GM20431 (cell line): ENCODE measurements at regions not wholly inside any gene's neighbourhood (a gene's known extent, or its start where the extent isn't known, plus 50 kb on each side); places are given as distances from the start of the nearest gene placed in this dataset.

ENCODE experiments used
- in situ Hi-C: fragments of 300-500 bp; cut with MseI, MboI; formaldehyde crosslinking; loops from one replicate; pipeline ENCODE4 v1.15.0; 2020; ENCODE audit warnings: low sequenced_read_pairs; ENCODE audit not compliant: unreplicated experiment

- in situ Hi-C loops: no loop called here
Observed at GRCh38 chr14:87461704-87462103, 531.3 kb downstream of the GALC start.

GRCh38 chr14:87457720-87458119, 535.3 kb downstream of the GALC start:
- in situ Hi-C loops: no loop called here

- in situ Hi-C loops: no loop called here
Observed at GRCh38 chr14:87450193-87450592, 542.8 kb downstream of the GALC start.

- in situ Hi-C loops: no loop called here
Observed at GRCh38 chr14:87449016-87449415, 544.0 kb downstream of the GALC start.

GRCh38 chr14:87443787-87444186, 549.2 kb downstream of the GALC start:
- in situ Hi-C loops: no loop called here

- in situ Hi-C loops: no loop called here
Observed at GRCh38 chr14:87443039-87443438, 549.9 kb downstream of the GALC start.

- in situ Hi-C loops: no loop called here
Observed at GRCh38 chr14:87437158-87437557, 555.8 kb downstream of the GALC start.

GRCh38 chr14:87434680-87435079, 558.3 kb downstream of the GALC start:
- in situ Hi-C loops: no loop called here

GRCh38 chr14:87434011-87434410, 559.0 kb downstream of the GALC start:
- in situ Hi-C loops: no loop called here

GRCh38 chr14:87432698-87433097, 560.3 kb downstream of the GALC start:
- in situ Hi-C loops: no loop called here

- in situ Hi-C loops: no loop called here
Observed at GRCh38 chr14:87430810-87431209, 562.2 kb downstream of the GALC start.

- in situ Hi-C loops: no loop called here
Observed at GRCh38 chr14:87430214-87430613, 562.8 kb downstream of the GALC start.

GRCh38 chr14:87419925-87420324, 573.1 kb downstream of the GALC start:
- in situ Hi-C loops: no loop called here

- in situ Hi-C loops: no loop called here
Observed at GRCh38 chr14:87411370-87411769, 581.6 kb downstream of the GALC start.

GRCh38 chr14:87409393-87409792, 583.6 kb downstream of the GALC start:
- in situ Hi-C loops: no loop called here

- in situ Hi-C loops: no loop called here
Observed at GRCh38 chr14:87407344-87407743, 585.6 kb downstream of the GALC start.

- in situ Hi-C loops: no loop called here
Observed at GRCh38 chr14:87405563-87405962, 587.4 kb downstream of the GALC start.

- in situ Hi-C loops: no loop called here
Observed at GRCh38 chr14:87397499-87397898, 595.5 kb downstream of the GALC start.

- in situ Hi-C loops: no loop called here
Observed at GRCh38 chr14:87391066-87391465, 601.9 kb downstream of the GALC start.

GRCh38 chr14:87388946-87389345, 604.0 kb downstream of the GALC start:
- in situ Hi-C loops: no loop called here

- in situ Hi-C loops: no loop called here
Observed at GRCh38 chr14:87387806-87388205, 605.2 kb downstream of the GALC start.

- in situ Hi-C loops: no loop called here
Observed at GRCh38 chr14:87386524-87386923, 606.5 kb downstream of the GALC start.

- in situ Hi-C loops: no loop called here
Observed at GRCh38 chr14:87380054-87380453, 612.9 kb downstream of the GALC start.
